Ovary (tissue), 7 donors: ENCODE measurements at regions not wholly inside any gene's neighbourhood (a gene's known extent, or its start where the extent isn't known, plus 50 kb on each side); places are given as distances from the start of the nearest gene placed in this dataset.

Experiments
- DNase-seq, 5 donors: peaks; one replicate each; pipeline ENCODE4 v3.0.0-alpha.2; 2019 to 2020
- H3K27ac ChIP-seq, 2 donors: fragments of 200-600 bp; one replicate each; pipeline versions ENCODE4 v1.5.1 to v1.8.0; 2019 to 2022
- H3K27me3 ChIP-seq: fragments of 200-600 bp; one replicate; pipeline ENCODE4 v1.8.0; 2022
- H3K36me3 ChIP-seq: fragments of 200-600 bp; sonication (generic); one replicate; pipeline ENCODE4 v1.5.1; 2019
- H3K4me1 ChIP-seq: one replicate; pipeline ENCODE4 v1.8.1; 2013; ENCODE audit warnings: mild to moderate bottlenecking, moderate library complexity; ENCODE audit not compliant: insufficient read depth
- H3K4me3 ChIP-seq: fragments of 200-600 bp; sonication (generic); one replicate; pipeline ENCODE4 v1.5.1; 2017
- H3K9me3 ChIP-seq, 2 donors: fragments of 200-600 bp in 1 of 2; sonication (generic) in 1 of 2; one replicate each; pipeline versions ENCODE4 v1.5.1 to v1.8.1; 2013 to 2019; ENCODE audit warnings: mild to moderate bottlenecking in 1 of 2, moderate library complexity in 1 of 2
- CTCF ChIP-seq, 3 donors: fragments of 450-650 bp in 2 of 3; fragments of 200-600 bp in 1 of 3; IDR thresholded peaks; one replicate each; pipeline versions ENCODE4 v1.5.1 to v1.8.0; 2016 to 2022; ENCODE audit warnings: antibody characterized with exemption in 3 of 3, mild to moderate bottlenecking in 1 of 3
- EP300 ChIP-seq: sonication (generic); formaldehyde crosslinking; IDR thresholded peaks from one replicate; pipeline ENCODE4 v1.6.1; 2017; ENCODE audit warnings: antibody characterized with exemption
- POLR2A ChIP-seq: fragments of 450-650 bp; IDR thresholded peaks from one replicate; pipeline ENCODE4 v1.6.1; 2017; ENCODE audit warnings: antibody characterized with exemption, mild to moderate bottlenecking, moderate library complexity
- WGBS, 3 donors: extraction: QIAGEN DNeasy Blood & Tissue Kit in 1 of 3; methylation state at CpG; one replicate each; pipeline versions ENCODE4 v1.1.5 to v1.1.7; 2013 to 2017; 5-methylcytosine and 5-hydroxymethylcytosine counted together
- intact Hi-C, 4 donors: fragments of 100-400 bp; cut with DNase I; formaldehyde crosslinking; loops; one replicate each; pipeline versions ENCODE4 v1.11.0 to v1.15.1; 2022 to 2023
- donor health status: DM: no; HTN: no; CAD: no; lungs with moderate emphysema.
- donor health status: DM: no; HTN: no; CAD: no.
- donor health status: Bipolar disorder and iron deficiency.
- donor health status: DM: no; HTN: no; CAD: no.
- donor health status: DM: yes; HTN: yes; CAD: no.

GRCh38 chr7:110557-111232, 81.7 kb upstream of the FAM20C start:
- 76 to 89% (median 87%) methylated on average over 11 of the region's 11 CpGs for WGBS, 3 donors

GRCh38 chr7:111591-111990, 80.8 kb upstream of the FAM20C start:
- no peaks in the 10 kb centered on the region for H3K27me3 ChIP-seq
- no peaks in the 10 kb centered on the region for H3K4me1 ChIP-seq
- no peaks in the 10 kb centered on the region for H3K36me3 ChIP-seq
- WGBS, 3 donors, result 80 to 96% (median 85%) methylated on average over 1 of the region's 1 CpG
- H3K4me3 ChIP-seq, result no peak overlapping the region
- H3K27ac ChIP-seq, result no peak overlapping the region
- no peaks in the 10 kb centered on the region for H3K9me3 ChIP-seq
- DNase-seq, result no peak
- intact Hi-C loops, result no loop called here
- no peak for TF ChIP-seq EP300
- no peak for TF ChIP-seq POLR2A
- TF ChIP-seq CTCF (IDR thresholded peaks at IDR 0.05), result no peak

More at GRCh38 chr7:110557-111232, 81.7 kb upstream of the FAM20C start:
- intact Hi-C loops, result no loop called here
- H3K27ac ChIP-seq, result no peak overlapping the region
- DNase-seq, result no peak
- no peaks in the 10 kb centered on the region for H3K27me3 ChIP-seq
- H3K4me1 ChIP-seq, result no peaks in the 10 kb centered on the region
- no peak for TF ChIP-seq EP300
- no peak for TF ChIP-seq CTCF (IDR thresholded peaks at IDR 0.05)
- TF ChIP-seq POLR2A, result no peak
- no peak overlapping the region for H3K4me3 ChIP-seq
- no peaks in the 10 kb centered on the region for H3K36me3 ChIP-seq
- no peaks in the 10 kb centered on the region for H3K9me3 ChIP-seq

- no peak for DNase-seq
- WGBS, 3 donors, result 92 to 95% (median 93%) methylated on average over 5 of the region's 5 CpGs
- no peaks in the 10 kb centered on the region for H3K27me3 ChIP-seq
- H3K4me1 ChIP-seq, result no peaks in the 10 kb centered on the region
- no peaks in the 10 kb centered on the region for H3K9me3 ChIP-seq
- TF ChIP-seq CTCF (IDR thresholded peaks at IDR 0.05) (no peak), POLR2A (no peak), EP300 (no peak)
- intact Hi-C loops, result no loop called here
- no peak overlapping the region for H3K27ac ChIP-seq
- H3K36me3 ChIP-seq, result no peaks in the 10 kb centered on the region
- H3K4me3 ChIP-seq, result no peak overlapping the region
These were observed 79.5 kb upstream of the FAM20C start for GRCh38 chr7:112881-113280.

GRCh38 chr7:115274-115911, 77.0 kb upstream of the FAM20C start:
- H3K4me3 ChIP-seq, result no peak overlapping the region
- no peaks in the 10 kb centered on the region for H3K36me3 ChIP-seq
- intact Hi-C loops, result no loop called here
- H3K4me1 ChIP-seq, result no peaks in the 10 kb centered on the region
- no peak overlapping the region for H3K27ac ChIP-seq
- WGBS, 3 donors, result 48 to 75% (median 68%) methylated on average over 12 of the region's 12 CpGs
- DNase-seq, result no peak
- no peaks in the 10 kb centered on the region for H3K9me3 ChIP-seq
- TF ChIP-seq POLR2A (no peak), EP300 (no peak), CTCF (IDR thresholded peaks at IDR 0.05) (no peak)
- no peaks in the 10 kb centered on the region for H3K27me3 ChIP-seq
